ENCODE measurements at regions not wholly inside any gene's neighbourhood (a gene's known extent, or its start where the extent isn't known, plus 50 kb on each side); places are given as distances from the start of the nearest gene placed in this dataset.

DNA sequence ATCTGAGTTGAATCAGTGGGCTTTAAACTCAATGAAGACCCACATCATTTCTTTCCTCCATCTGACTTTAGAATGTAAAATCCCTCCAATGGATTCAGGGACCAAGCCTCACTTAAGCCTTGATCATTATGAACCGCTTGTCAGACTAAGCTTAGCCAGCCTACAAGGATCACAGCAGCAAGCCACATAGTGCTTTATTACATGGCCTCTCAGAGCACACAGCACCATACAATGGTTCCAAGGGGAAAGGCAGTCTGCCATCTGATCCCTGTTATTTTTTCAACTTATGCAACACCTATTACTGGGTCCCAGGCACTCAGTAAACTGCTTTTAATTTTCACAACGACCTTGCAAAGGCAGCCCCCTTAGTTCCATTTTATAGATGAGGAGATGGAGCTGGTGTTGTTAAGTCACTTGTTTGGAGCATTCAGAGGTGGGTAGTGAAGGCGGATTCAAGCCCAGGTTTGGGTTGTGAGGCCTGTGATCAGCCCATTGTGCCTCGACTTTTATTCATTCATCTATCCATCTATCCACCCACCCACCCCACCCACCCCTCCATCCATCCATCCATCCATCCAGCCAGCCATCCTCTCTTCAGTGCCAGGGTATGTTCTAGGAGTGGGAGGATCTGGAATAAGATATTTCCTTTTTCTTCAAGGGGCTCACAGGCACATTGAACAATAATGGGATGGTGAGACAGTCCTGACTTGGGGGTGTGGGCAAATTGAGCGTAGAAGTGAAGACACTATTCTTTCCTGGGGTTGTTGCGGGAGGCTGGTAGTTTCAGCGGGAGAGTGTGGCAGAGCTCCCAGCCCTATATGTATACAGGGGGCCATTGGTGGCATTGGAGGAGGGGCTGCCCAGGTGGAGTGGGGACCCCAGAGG is 141.2 kb downstream of the MYCN start:
- no peak for DNase-seq (ENCODE audit: extremely low read depth in 1 of 2, low read depth in 1 of 2)

DNA sequence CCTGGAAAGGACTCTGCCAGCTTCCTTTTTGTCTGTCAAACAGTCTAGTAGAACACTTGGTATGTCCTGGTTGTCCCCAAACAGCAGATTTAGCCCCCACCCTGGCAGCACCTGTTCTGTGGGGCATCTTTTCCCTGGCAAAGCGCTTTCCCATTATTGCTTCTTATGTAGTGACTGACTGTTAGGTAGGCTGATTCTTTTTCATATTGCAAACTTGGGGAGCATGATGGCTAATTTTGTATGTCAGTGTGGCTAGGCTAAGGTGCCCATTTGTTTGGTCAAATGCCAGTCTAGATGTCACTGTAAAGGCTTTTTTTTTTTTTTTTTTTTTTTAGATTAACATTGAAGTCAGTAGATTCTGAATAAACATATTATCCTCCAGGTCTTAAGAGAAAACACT is 140.2 kb downstream of the MYCN start:
- no peak for DNase-seq (ENCODE audit: extremely low read depth in 1 of 2, low read depth in 1 of 2)

- no peak for DNase-seq (ENCODE audit: extremely low read depth in 1 of 2, low read depth in 1 of 2)
Measured at GRCh38 chr2:16080071-16080470, 139.7 kb downstream of the MYCN start.

- no peak for DNase-seq (ENCODE audit: extremely low read depth in 1 of 2, low read depth in 1 of 2)
Measured at GRCh38 chr2:16079637-16080036, 139.3 kb downstream of the MYCN start.

- DNase-seq (ENCODE audit: extremely low read depth in 1 of 2, low read depth in 1 of 2) = no peak
Measured at GRCh38 chr2:16077601-16078000, 137.3 kb downstream of the MYCN start.

- DNase-seq (ENCODE audit: extremely low read depth in 1 of 2, low read depth in 1 of 2) = no peak
Measured at GRCh38 chr2:16076911-16077310, 136.6 kb downstream of the MYCN start.

DNA sequence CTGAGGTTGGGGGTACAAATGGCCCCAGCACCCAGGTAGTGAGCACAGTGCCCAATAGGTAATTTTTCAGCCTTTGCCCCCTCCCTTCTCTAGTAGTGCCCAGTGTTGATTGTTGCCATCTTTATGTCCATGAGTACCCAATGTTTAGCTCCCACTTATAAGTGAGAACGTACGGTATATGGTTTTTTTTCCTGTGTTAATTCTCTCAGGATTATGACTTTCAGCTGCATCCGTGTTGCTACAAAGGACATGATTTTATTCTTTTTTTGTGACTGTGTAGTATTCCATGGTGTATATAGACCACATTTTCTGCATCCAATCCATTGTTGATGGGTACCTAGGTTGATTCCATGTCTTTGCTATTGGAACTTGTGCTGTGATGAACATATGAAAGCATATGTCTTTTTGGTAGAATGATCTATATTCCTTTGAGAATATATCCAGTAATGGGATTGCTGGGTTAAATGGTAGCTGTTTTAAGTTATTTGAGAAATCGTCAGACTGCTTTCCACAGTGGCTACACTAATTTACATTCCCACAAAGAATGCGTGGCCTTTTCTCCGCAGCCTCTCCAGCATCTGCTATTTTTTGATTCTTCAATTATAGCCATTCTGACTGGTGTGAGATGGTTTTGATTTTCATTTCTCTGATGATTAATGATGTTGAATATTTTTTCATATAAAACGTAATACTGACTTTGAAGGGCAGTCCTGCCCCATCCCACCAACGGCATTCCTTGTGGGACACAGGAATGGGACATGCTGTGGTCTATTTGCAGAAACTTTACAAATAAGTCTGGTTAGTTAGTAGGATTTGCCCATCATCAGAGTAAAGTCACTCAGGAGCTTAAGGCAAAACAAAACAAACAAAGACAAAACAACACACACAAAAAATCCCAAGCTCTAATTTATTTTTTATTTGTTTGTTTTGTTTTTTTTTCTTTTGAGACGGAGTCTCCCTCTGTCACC is 135.0 kb downstream of the MYCN start:
- no peak for DNase-seq (ENCODE audit: extremely low read depth in 1 of 2, low read depth in 1 of 2)

GRCh38 chr2:16073921-16074425 is 133.6 kb downstream of the MYCN start:
- no peak for DNase-seq (ENCODE audit: extremely low read depth in 1 of 2, low read depth in 1 of 2)

- no peak for DNase-seq (ENCODE audit: extremely low read depth in 1 of 2, low read depth in 1 of 2)
Measured at GRCh38 chr2:16073471-16073870, 133.1 kb downstream of the MYCN start.

DNA sequence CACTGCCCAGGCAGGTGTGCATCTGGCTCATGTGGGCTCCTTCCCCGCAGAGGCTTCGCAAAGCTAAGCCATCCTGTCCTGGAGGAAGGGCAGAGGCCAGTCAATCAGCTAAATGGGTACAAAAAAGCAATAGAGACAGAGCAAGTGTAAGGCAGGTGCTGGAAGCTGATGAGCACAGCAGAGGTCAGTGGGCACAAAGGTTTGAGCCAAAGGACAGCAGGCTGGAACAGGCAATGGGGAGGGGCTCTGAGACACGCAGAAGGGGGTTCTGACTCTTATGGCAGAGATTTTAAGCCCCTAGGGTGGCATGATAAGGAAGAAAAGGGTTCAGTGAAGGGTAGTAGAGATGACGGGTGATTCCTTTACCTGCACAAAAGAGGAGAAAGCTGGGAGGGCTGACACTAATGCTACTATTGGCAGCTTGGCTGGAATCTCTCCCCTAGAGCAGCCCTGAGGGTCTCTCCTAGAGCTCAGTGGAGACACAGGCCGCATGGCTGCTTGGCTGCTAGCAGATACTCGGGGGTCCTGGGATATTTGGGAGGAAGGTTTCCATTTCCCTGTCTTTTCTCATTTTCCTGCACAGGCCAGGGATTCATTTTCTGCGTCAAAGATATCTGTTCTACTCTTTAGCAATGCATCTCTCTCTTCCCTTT is 132.4 kb downstream of the MYCN start:
- DNase-seq (ENCODE audit: extremely low read depth in 1 of 2, low read depth in 1 of 2) = no peak

DNA sequence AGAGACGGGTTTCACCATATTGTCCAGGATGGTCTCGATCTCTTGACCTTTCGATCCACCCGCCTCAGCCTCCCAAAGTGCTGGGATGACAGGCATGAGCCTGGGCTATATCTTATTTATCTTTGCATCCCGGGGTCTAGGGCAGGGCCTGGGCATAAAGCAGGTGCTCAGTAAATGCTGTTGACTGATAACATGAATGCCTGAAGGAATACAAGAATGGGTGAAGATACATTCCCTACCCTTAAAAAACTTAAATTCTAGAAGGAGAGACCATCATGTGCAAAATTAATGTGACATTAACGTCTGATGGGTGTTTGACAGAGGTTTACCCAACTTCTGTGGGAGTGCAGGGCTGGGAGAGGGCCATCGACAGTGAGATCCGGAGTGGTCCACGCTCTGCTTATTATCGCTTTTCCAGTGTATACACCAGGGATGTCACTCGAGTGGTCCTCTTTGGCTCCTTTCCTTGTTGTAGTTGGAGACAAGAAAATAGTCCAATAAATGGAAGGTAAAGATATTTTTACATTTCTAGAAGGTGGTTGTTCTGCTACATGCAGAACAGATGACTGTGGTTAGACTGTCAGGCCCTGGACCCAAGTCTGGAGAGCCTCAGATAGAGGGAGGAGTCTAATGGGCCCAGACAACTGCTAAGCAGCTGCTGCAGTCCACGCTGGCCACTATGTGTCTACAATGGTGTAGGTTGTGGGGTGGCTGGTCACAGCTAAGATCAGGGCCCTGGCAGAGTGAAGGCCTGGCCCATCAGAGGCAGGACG is 131.7 kb downstream of the MYCN start:
- no peak for DNase-seq (ENCODE audit: extremely low read depth in 1 of 2, low read depth in 1 of 2)

GRCh38 chr2:16071039-16071864 is 130.9 kb downstream of the MYCN start:
- DNase-seq (ENCODE audit: extremely low read depth in 1 of 2, low read depth in 1 of 2) = no peak

DNA sequence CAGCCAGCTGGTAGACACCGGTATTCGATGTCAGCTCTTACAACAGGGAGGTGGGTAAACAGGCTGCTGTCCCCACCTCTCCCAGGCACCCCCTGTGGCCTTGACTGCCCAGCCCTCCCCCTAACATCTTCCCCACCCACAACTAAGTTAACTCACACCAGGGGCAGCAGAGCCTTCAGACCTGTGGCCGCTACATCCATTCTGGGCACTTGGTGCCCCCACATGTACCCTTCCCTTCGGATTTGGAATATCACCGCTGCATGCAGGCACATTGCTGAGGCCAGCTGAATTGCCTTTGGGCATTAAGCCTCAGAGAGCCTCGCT is 130.3 kb downstream of the MYCN start:
- no peak for DNase-seq (ENCODE audit: extremely low read depth in 1 of 2, low read depth in 1 of 2)

GRCh38 chr2:16069933-16070647 is 129.7 kb downstream of the MYCN start:
- DNase-seq (ENCODE audit: extremely low read depth in 1 of 2, low read depth in 1 of 2) = no peak

GRCh38 chr2:16069663-16069932 is 129.2 kb downstream of the MYCN start:
- DNase-seq (ENCODE audit: extremely low read depth in 1 of 2, low read depth in 1 of 2) = no peak

DNA sequence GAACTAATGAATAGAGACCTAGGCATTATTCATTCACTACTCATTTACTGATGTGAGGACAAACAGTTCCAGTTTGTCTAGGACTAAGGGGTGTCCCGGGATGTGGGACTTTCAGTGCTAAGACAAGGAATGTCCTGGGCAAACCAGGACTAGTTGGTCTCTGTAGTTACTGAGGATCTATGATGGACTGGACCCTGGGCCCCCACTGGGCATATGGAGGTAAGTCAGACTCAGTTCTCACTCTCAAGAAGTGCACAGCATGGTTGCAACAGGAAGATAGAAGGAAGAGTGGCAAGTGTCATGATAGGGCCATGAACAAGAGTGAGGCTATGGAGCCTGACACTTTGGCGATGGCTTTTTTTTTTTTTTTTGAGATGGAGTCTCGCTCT is 128.2 kb downstream of the MYCN start:
- DNase-seq (ENCODE audit: extremely low read depth in 1 of 2, low read depth in 1 of 2) = no peak

- DNase-seq (ENCODE audit: extremely low read depth in 1 of 2, low read depth in 1 of 2) = no peak
Measured at GRCh38 chr2:16067866-16068551, 127.7 kb downstream of the MYCN start.

- DNase-seq (ENCODE audit: extremely low read depth in 1 of 2, low read depth in 1 of 2) = no peak
Measured at GRCh38 chr2:16067444-16067843, 127.1 kb downstream of the MYCN start.

DNA sequence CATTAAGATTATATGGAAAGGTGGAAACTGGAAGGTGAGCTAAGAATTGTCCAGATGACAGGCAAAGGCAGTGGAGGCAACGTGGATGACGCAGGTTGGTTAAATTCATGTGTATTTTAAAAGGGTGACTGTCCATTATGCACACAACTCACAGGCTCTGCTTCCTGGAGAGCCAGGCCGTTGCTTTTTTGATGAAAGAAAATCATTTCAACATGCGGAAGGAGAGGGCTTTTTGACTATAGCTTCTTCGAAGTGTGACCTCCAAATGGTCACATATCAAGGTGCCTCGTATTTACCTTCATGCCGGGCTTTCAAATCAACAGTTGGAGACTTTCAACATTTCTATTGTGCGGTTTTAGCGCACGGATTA is 126.7 kb downstream of the MYCN start:
- no peak for DNase-seq (ENCODE audit: extremely low read depth in 1 of 2, low read depth in 1 of 2)
